ENCODE measurements at regions not wholly inside any gene's neighbourhood (a gene's known extent, or its start where the extent isn't known, plus 50 kb on each side); places are given as distances from the start of the nearest gene placed in this dataset.

DNA sequence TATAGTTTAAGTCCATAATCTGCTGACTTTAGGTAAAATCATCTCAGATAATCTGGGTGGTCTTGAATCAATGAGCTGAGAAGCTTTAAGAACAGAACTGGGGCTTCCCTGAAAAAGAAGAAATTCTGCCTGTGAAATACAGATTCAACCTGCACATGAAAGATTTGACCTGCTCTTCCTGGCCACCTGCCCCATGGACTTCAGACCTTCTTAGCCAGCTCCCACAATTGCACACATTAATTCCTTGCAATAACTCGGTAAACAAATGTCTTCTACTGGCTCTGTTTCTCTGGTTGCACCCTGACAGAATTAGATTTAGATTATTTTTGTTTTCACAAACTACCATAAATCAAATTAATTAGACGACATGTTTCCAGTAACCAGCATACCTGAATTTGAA is 2117.9 kb upstream of the C9orf72 start:
- no peak for DNase-seq
- WGBS, result 67% methylated on average over 1 of the region's 2 CpGs
- H3K14ac ChIP-seq (ENCODE audit: low read length in 2 of 2), result no peak overlapping the region

DNA sequence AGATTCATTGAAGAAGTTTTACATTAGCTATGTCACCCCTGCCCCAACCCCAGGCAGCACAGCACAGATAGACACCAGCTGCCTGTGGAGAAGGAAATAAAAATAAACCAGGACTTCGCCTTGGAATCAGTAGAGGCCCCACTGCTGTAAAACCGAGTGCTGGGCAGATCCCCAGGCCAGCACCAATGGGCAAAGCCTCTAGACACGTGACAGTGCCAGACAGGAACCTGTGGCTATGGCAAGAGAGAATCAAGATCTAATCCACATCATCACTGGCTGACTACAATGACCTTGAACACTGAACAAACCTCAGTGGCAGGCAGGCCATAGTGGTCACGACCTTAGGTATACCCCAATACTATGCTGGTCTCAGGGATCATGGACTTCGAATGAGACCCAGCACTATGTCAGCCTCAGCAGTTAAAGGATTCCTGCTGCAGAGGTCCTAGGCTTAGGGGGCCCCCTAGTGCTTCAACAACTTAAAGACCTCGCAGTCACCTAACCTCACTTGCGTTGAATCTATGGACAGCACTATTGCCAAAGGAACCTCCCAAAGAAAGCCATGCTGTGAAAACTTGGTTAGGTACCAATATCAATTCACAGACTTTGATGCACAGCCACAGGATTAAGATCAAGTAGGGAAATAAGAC is 2118.6 kb upstream of the C9orf72 start:
- Histone ChIP-seq H2AFZ (ENCODE audit: low read depth, low read length) (no peak overlapping the region), H2BK12ac (ENCODE audit: low read length in 2 of 2) (no peak overlapping the region), H3K9me3 (ENCODE audit: control insufficient read depth, low read length) (peaks cover 7% of the 10 kb centered on the region), H3K27ac (ENCODE audit: low read length, poor library complexity, severe bottlenecking) (no peak overlapping the region), H3K79me1 (replicated peaks; ENCODE audit: low read length, poor library complexity, severe bottlenecking) (no peaks in the 10 kb centered on the region), H4K91ac (ENCODE audit: low read length) (peak overlapping the region; percentile 46), H4K8ac (ENCODE audit: low read length) (no peak overlapping the region), H3K4me3 (ENCODE audit: insufficient read depth in 1 of 2, low read depth in 1 of 2, low read length in 2 of 2) (no peak overlapping the region), H2BK5ac (ENCODE audit: low read depth, low read length, poor library complexity, severe bottlenecking) (no peak overlapping the region), H3K14ac (ENCODE audit: low read length in 2 of 2) (no peak overlapping the region), H3K23ac (ENCODE audit: low read length in 2 of 2) (no peak overlapping the region), H2AK5ac (ENCODE audit: low read length, severe bottlenecking) (no peak overlapping the region), H3K4ac (ENCODE audit: low read depth in 1 of 2, low read length in 2 of 2) (no peak overlapping the region), H2BK120ac (ENCODE audit: low read depth, low read length) (no peak overlapping the region), H3K4me1 (ENCODE audit: control insufficient read depth, insufficient read depth, low read depth, low read length) (no peaks in the 10 kb centered on the region), H3K36me3 (ENCODE audit: control insufficient read depth in 1 of 2, insufficient read depth in 2 of 2, low read depth in 1 of 2, low read length in 2 of 2) (no peaks in the 10 kb centered on the region), H3K4me2 (ENCODE audit: low read length, poor library complexity, severe bottlenecking) (no peak overlapping the region), H2BK15ac (ENCODE audit: low read depth, poor library complexity, severe bottlenecking) (peak overlapping the region; percentile 63), H3K18ac (ENCODE audit: low read depth in 1 of 2, low read length in 2 of 2) (no peak overlapping the region), H3K9ac (ENCODE audit: low read length) (no peak overlapping the region), H3K27me3 (ENCODE audit: control insufficient read depth in 1 of 2, insufficient read depth in 1 of 2, low read length in 2 of 2) (no peaks in the 10 kb centered on the region)
- WGBS, result 63% methylated on average over 7 of the region's 7 CpGs
- DNase-seq, result peak; percentile 54

More for the DNA sequence above, 2117.9 kb upstream of the C9orf72 start:
- Histone ChIP-seq H3K9me3 (ENCODE audit: control insufficient read depth, low read length) (peaks cover 7% of the 10 kb centered on the region), H2AK5ac (ENCODE audit: low read length, severe bottlenecking) (no peak overlapping the region), H3K4ac (ENCODE audit: low read depth in 1 of 2, low read length in 2 of 2) (no peak overlapping the region), H2BK12ac (ENCODE audit: low read length in 2 of 2) (no peak overlapping the region), H3K4me1 (ENCODE audit: control insufficient read depth, insufficient read depth, low read depth, low read length) (no peaks in the 10 kb centered on the region), H3K23ac (ENCODE audit: low read length in 2 of 2) (no peak overlapping the region), H3K79me1 (replicated peaks; ENCODE audit: low read length, poor library complexity, severe bottlenecking) (no peaks in the 10 kb centered on the region), H4K91ac (ENCODE audit: low read length) (no peak overlapping the region), H2BK5ac (ENCODE audit: low read depth, low read length, poor library complexity, severe bottlenecking) (no peak overlapping the region), H4K8ac (ENCODE audit: low read length) (no peak overlapping the region), H3K27ac (ENCODE audit: low read length, poor library complexity, severe bottlenecking) (no peak overlapping the region), H3K27me3 (ENCODE audit: control insufficient read depth in 1 of 2, insufficient read depth in 1 of 2, low read length in 2 of 2) (no peaks in the 10 kb centered on the region), H3K4me2 (ENCODE audit: low read length, poor library complexity, severe bottlenecking) (no peak overlapping the region), H3K4me3 (ENCODE audit: insufficient read depth in 1 of 2, low read depth in 1 of 2, low read length in 2 of 2) (no peak overlapping the region), H3K9ac (ENCODE audit: low read length) (no peak overlapping the region), H2BK120ac (ENCODE audit: low read depth, low read length) (no peak overlapping the region), H3K18ac (ENCODE audit: low read depth in 1 of 2, low read length in 2 of 2) (no peak overlapping the region), H2AFZ (ENCODE audit: low read depth, low read length) (no peak overlapping the region), H2BK15ac (ENCODE audit: low read depth, poor library complexity, severe bottlenecking) (no peak overlapping the region), H3K36me3 (ENCODE audit: control insufficient read depth in 1 of 2, insufficient read depth in 2 of 2, low read depth in 1 of 2, low read length in 2 of 2) (no peaks in the 10 kb centered on the region)

GRCh38 chr9:29697011-29697410 is 2123.7 kb upstream of the C9orf72 start:
- H3K36me3 ChIP-seq (ENCODE audit: control insufficient read depth in 1 of 2, insufficient read depth in 2 of 2, low read depth in 1 of 2, low read length in 2 of 2), result no peaks in the 10 kb centered on the region
- H3K27ac ChIP-seq (ENCODE audit: low read length, poor library complexity, severe bottlenecking), result no peak overlapping the region
- H3K4me3 ChIP-seq (ENCODE audit: insufficient read depth in 1 of 2, low read depth in 1 of 2, low read length in 2 of 2), result no peak overlapping the region
- H3K9ac ChIP-seq (ENCODE audit: low read length), result no peak overlapping the region
- no peak overlapping the region for H2AK5ac ChIP-seq (ENCODE audit: low read length, severe bottlenecking)
- H4K8ac ChIP-seq (ENCODE audit: low read length), result no peak overlapping the region
- DNase-seq, result peak; percentile 48
- no peaks in the 10 kb centered on the region for H3K27me3 ChIP-seq (ENCODE audit: control insufficient read depth in 1 of 2, insufficient read depth in 1 of 2, low read length in 2 of 2)
- no peak overlapping the region for H3K23ac ChIP-seq (ENCODE audit: low read length in 2 of 2)
- no peak overlapping the region for H3K4ac ChIP-seq (ENCODE audit: low read depth in 1 of 2, low read length in 2 of 2)
- peaks cover 7% of the 10 kb centered on the region for H3K9me3 ChIP-seq (ENCODE audit: control insufficient read depth, low read length)
- H2BK120ac ChIP-seq (ENCODE audit: low read depth, low read length), result no peak overlapping the region
- H2BK12ac ChIP-seq (ENCODE audit: low read length in 2 of 2), result no peak overlapping the region
- no peak overlapping the region for H3K14ac ChIP-seq (ENCODE audit: low read length in 2 of 2)
- no peaks in the 10 kb centered on the region for H3K4me1 ChIP-seq (ENCODE audit: control insufficient read depth, insufficient read depth, low read depth, low read length)
- H2BK5ac ChIP-seq (ENCODE audit: low read depth, low read length, poor library complexity, severe bottlenecking), result no peak overlapping the region
- no peak overlapping the region for H2AFZ ChIP-seq (ENCODE audit: low read depth, low read length)
- H3K4me2 ChIP-seq (ENCODE audit: low read length, poor library complexity, severe bottlenecking), result no peak overlapping the region
- H3K79me1 ChIP-seq (replicated peaks; ENCODE audit: low read length, poor library complexity, severe bottlenecking), result no peaks in the 10 kb centered on the region
- H3K18ac ChIP-seq (ENCODE audit: low read depth in 1 of 2, low read length in 2 of 2), result no peak overlapping the region
- H4K91ac ChIP-seq (ENCODE audit: low read length), result no peak overlapping the region
- WGBS, result no CpG with 5 or more reads among the region's 2 CpGs
- no peak overlapping the region for H2BK15ac ChIP-seq (ENCODE audit: low read depth, poor library complexity, severe bottlenecking)

GRCh38 chr9:29701559-29701958 is 2128.3 kb upstream of the C9orf72 start:
- no peaks in the 10 kb centered on the region for H3K27me3 ChIP-seq (ENCODE audit: control insufficient read depth in 1 of 2, insufficient read depth in 1 of 2, low read length in 2 of 2)
- no peak overlapping the region for H2BK5ac ChIP-seq (ENCODE audit: low read depth, low read length, poor library complexity, severe bottlenecking)
- no peaks in the 10 kb centered on the region for H3K4me1 ChIP-seq (ENCODE audit: control insufficient read depth, insufficient read depth, low read depth, low read length)
- H2AFZ ChIP-seq (ENCODE audit: low read depth, low read length), result no peak overlapping the region
- no peak overlapping the region for H3K4me2 ChIP-seq (ENCODE audit: low read length, poor library complexity, severe bottlenecking)
- no peak overlapping the region for H2BK120ac ChIP-seq (ENCODE audit: low read depth, low read length)
- H3K14ac ChIP-seq (ENCODE audit: low read length in 2 of 2), result no peak overlapping the region
- H2AK5ac ChIP-seq (ENCODE audit: low read length, severe bottlenecking), result no peak overlapping the region
- no peak overlapping the region for H3K23ac ChIP-seq (ENCODE audit: low read length in 2 of 2)
- no peak overlapping the region for H2BK15ac ChIP-seq (ENCODE audit: low read depth, poor library complexity, severe bottlenecking)
- DNase-seq, result peak; percentile 19
- 75% methylated on average over 1 of the region's 1 CpG for WGBS
- no peak overlapping the region for H3K4ac ChIP-seq (ENCODE audit: low read depth in 1 of 2, low read length in 2 of 2)
- H3K27ac ChIP-seq (ENCODE audit: low read length, poor library complexity, severe bottlenecking), result no peak overlapping the region
- H2BK12ac ChIP-seq (ENCODE audit: low read length in 2 of 2), result no peak overlapping the region
- H3K4me3 ChIP-seq (ENCODE audit: insufficient read depth in 1 of 2, low read depth in 1 of 2, low read length in 2 of 2), result no peak overlapping the region
- no peak overlapping the region for H4K91ac ChIP-seq (ENCODE audit: low read length)
- no peak overlapping the region for H3K18ac ChIP-seq (ENCODE audit: low read depth in 1 of 2, low read length in 2 of 2)
- no peak overlapping the region for H4K8ac ChIP-seq (ENCODE audit: low read length)
- no peaks in the 10 kb centered on the region for H3K79me1 ChIP-seq (replicated peaks; ENCODE audit: low read length, poor library complexity, severe bottlenecking)
- H3K9ac ChIP-seq (ENCODE audit: low read length), result no peak overlapping the region
- H3K9me3 ChIP-seq (ENCODE audit: control insufficient read depth, low read length), result no peaks in the 10 kb centered on the region
- no peaks in the 10 kb centered on the region for H3K36me3 ChIP-seq (ENCODE audit: control insufficient read depth in 1 of 2, insufficient read depth in 2 of 2, low read depth in 1 of 2, low read length in 2 of 2)
